ENCODE measurements at regions not wholly inside any gene's neighbourhood (a gene's known extent, or its start where the extent isn't known, plus 50 kb on each side); places are given as distances from the start of the nearest gene placed in this dataset.
"Not testable (repeated sequence)": the region's sequence is repeated elsewhere in the genome, so short reads cannot be mapped to it uniquely, and the experiment has no call there.

- peak; percentile 54 for TF ChIP-seq CTCF (conservative IDR thresholded peaks at IDR 0.05)
- no peaks in the 10 kb centered on the region for H3K4me1 Mint-ChIP-seq
- no peak overlapping the region for H3K27ac Mint-ChIP-seq (ENCODE audit: unreplicated experiment)
- peaks cover 9% of the 10 kb centered on the region for H3K27me3 Mint-ChIP-seq (ENCODE audit: low read depth)
- no peaks in the 10 kb centered on the region for H3K9me3 Mint-ChIP-seq
- H3K36me3 Mint-ChIP-seq (ENCODE audit: low read depth), result no peaks in the 10 kb centered on the region
- no peak overlapping the region for H3K4me3 Mint-ChIP-seq
- no peak for DNase-seq (ENCODE audit: low read depth, low spot score)
Observed at GRCh38 chr9:103319979-103320378, 324.8 kb downstream of the CYLC2 start.

- Mint-ChIP-seq H3K4me3 (no peak overlapping the region), H3K27ac (ENCODE audit: unreplicated experiment) (no peak overlapping the region), H3K9me3 (peaks cover 3% of the 10 kb centered on the region), H3K4me1 (no peaks in the 10 kb centered on the region), H3K36me3 (ENCODE audit: low read depth) (no peaks in the 10 kb centered on the region), H3K27me3 (ENCODE audit: low read depth) (peaks cover 8% of the 10 kb centered on the region)
- DNase-seq (ENCODE audit: low read depth, low spot score), result no peak
- no peak for TF ChIP-seq CTCF (conservative IDR thresholded peaks at IDR 0.05)
Observed at GRCh38 chr9:103323699-103324098, 328.6 kb downstream of the CYLC2 start.

- TF ChIP-seq CTCF (conservative IDR thresholded peaks at IDR 0.05), result no peak
- no peak for DNase-seq (ENCODE audit: low read depth, low spot score)
- Mint-ChIP-seq H3K27ac (ENCODE audit: unreplicated experiment) (no peak overlapping the region), H3K36me3 (ENCODE audit: low read depth) (no peaks in the 10 kb centered on the region), H3K9me3 (no peaks in the 10 kb centered on the region), H3K4me1 (no peaks in the 10 kb centered on the region), H3K27me3 (ENCODE audit: low read depth) (peaks cover 3% of the 10 kb centered on the region), H3K4me3 (no peak overlapping the region)
Observed at GRCh38 chr9:103335461-103335860, 340.3 kb downstream of the CYLC2 start.

GRCh38 chr9:103355000-103355399 lies 359.9 kb downstream of the CYLC2 start:
- Mint-ChIP-seq H3K27ac (ENCODE audit: unreplicated experiment) (no peak overlapping the region), H3K27me3 (ENCODE audit: low read depth) (no peaks in the 10 kb centered on the region), H3K4me3 (no peak overlapping the region), H3K4me1 (no peaks in the 10 kb centered on the region), H3K9me3 (peaks cover 9% of the 10 kb centered on the region), H3K36me3 (ENCODE audit: low read depth) (peaks cover 3% of the 10 kb centered on the region)
- no peak for DNase-seq (ENCODE audit: low read depth, low spot score)
- TF ChIP-seq CTCF (conservative IDR thresholded peaks at IDR 0.05), result no peak

GRCh38 chr9:103357980-103358379 lies 362.8 kb downstream of the CYLC2 start:
- not testable (repeated sequence) for H3K4me3 Mint-ChIP-seq; DNase-seq (ENCODE audit: low read depth, low spot score); H3K27ac Mint-ChIP-seq (ENCODE audit: unreplicated experiment); H3K9me3 Mint-ChIP-seq; H3K36me3 Mint-ChIP-seq (ENCODE audit: low read depth); H3K4me1 Mint-ChIP-seq; H3K27me3 Mint-ChIP-seq (ENCODE audit: low read depth)

- Mint-ChIP-seq H3K27ac (ENCODE audit: unreplicated experiment) (no peak overlapping the region), H3K36me3 (ENCODE audit: low read depth) (no peaks in the 10 kb centered on the region), H3K9me3 (peaks cover 3% of the 10 kb centered on the region), H3K4me1 (no peaks in the 10 kb centered on the region), H3K27me3 (ENCODE audit: low read depth) (no peaks in the 10 kb centered on the region), H3K4me3 (no peak overlapping the region)
- no peak for DNase-seq (ENCODE audit: low read depth, low spot score)
- TF ChIP-seq CTCF (conservative IDR thresholded peaks at IDR 0.05), result no peak
Observed at GRCh38 chr9:103361906-103362305, 366.8 kb downstream of the CYLC2 start.
